ENCODE measurements at regions not wholly inside any gene's neighbourhood (a gene's known extent, or its start where the extent isn't known, plus 50 kb on each side); places are given as distances from the start of the nearest gene placed in this dataset.

DNA sequence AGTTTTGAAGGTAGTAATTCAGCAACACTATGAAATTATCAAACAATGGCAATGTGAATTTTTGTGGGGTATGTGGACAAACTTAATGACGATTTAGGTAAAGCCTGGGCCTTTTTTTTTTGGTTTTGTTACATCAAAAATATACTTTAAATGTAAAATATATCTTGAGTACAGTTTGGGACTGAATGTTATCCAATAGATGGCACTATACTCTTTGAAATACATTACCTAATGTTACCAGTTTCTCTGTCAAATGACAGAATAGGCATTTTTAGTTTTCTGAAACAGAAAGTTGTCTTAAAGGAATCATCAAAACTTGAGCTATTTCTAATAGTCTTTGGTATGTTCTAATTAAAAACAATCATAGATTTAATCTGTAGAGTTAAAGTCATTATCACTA is 1651.9 kb downstream of the C4orf33 start:
- no peaks in the 10 kb centered on the region for H3K79me2 ChIP-seq (replicated peaks; ENCODE audit: insufficient read depth, low read length)
- no peak overlapping the region for H2AFZ ChIP-seq (ENCODE audit: low read depth, low read length)
- H3K36me3 ChIP-seq (ENCODE audit: insufficient read depth, low read length): no peaks in the 10 kb centered on the region
- no peak overlapping the region for H3K4me2 ChIP-seq (ENCODE audit: low read length)
- H3F3A ChIP-seq (ENCODE audit: insufficient read depth, low read length, poor library complexity, severe bottlenecking): no peaks in the 10 kb centered on the region
- H3K9ac ChIP-seq (ENCODE audit: low read length): no peak overlapping the region
- no peaks in the 10 kb centered on the region for H3K9me3 ChIP-seq (ENCODE audit: low read length)
- TF ChIP-seq EP300 (conservative IDR thresholded peaks at IDR 0.05; ENCODE audit: poor library complexity, severe bottlenecking) (no peak), POLR2AphosphoS5 (IDR thresholded peaks at IDR 0.05) (no peak), RAD21 (conservative IDR thresholded peaks at IDR 0.05) (peak; percentile 76), MXI1 (conservative IDR thresholded peaks at IDR 0.05; ENCODE audit: poor library complexity, severe bottlenecking) (no peak), TAF1 (IDR thresholded peaks at IDR 0.05; ENCODE audit: low read depth) (no peak), SMC3 (conservative IDR thresholded peaks at IDR 0.05; ENCODE audit: poor library complexity) (peak; percentile 67), EZH2 (IDR thresholded peaks at IDR 0.05; ENCODE audit: borderline replicate concordance, insufficient read depth, low read length, poor library complexity, severe bottlenecking) (no peak)
- TF ChIP-seq, protein P1, sequence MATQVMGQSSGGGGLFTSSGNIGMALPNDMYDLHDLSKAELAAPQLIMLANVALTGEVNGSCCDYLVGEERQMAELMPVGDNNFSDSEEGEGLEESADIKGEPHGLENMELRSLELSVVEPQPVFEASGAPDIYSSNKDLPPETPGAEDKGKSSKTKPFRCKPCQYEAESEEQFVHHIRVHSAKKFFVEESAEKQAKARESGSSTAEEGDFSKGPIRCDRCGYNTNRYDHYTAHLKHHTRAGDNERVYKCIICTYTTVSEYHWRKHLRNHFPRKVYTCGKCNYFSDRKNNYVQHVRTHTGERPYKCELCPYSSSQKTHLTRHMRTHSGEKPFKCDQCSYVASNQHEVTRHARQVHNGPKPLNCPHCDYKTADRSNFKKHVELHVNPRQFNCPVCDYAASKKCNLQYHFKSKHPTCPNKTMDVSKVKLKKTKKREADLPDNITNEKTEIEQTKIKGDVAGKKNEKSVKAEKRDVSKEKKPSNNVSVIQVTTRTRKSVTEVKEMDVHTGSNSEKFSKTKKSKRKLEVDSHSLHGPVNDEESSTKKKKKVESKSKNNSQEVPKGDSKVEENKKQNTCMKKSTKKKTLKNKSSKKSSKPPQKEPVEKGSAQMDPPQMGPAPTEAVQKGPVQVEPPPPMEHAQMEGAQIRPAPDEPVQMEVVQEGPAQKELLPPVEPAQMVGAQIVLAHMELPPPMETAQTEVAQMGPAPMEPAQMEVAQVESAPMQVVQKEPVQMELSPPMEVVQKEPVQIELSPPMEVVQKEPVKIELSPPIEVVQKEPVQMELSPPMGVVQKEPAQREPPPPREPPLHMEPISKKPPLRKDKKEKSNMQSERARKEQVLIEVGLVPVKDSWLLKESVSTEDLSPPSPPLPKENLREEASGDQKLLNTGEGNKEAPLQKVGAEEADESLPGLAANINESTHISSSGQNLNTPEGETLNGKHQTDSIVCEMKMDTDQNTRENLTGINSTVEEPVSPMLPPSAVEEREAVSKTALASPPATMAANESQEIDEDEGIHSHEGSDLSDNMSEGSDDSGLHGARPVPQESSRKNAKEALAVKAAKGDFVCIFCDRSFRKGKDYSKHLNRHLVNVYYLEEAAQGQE (IDR thresholded peaks at IDR 0.05; ENCODE audit: borderline replicate concordance): no peak
- TF ChIP-seq, protein P2, sequence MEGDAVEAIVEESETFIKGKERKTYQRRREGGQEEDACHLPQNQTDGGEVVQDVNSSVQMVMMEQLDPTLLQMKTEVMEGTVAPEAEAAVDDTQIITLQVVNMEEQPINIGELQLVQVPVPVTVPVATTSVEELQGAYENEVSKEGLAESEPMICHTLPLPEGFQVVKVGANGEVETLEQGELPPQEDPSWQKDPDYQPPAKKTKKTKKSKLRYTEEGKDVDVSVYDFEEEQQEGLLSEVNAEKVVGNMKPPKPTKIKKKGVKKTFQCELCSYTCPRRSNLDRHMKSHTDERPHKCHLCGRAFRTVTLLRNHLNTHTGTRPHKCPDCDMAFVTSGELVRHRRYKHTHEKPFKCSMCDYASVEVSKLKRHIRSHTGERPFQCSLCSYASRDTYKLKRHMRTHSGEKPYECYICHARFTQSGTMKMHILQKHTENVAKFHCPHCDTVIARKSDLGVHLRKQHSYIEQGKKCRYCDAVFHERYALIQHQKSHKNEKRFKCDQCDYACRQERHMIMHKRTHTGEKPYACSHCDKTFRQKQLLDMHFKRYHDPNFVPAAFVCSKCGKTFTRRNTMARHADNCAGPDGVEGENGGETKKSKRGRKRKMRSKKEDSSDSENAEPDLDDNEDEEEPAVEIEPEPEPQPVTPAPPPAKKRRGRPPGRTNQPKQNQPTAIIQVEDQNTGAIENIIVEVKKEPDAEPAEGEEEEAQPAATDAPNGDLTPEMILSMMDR (IDR thresholded peaks at IDR 0.05; ENCODE audit: poor library complexity, severe bottlenecking): peak; percentile 72
- H3K4me3 ChIP-seq (ENCODE audit: low read length): no peak overlapping the region
- no peaks in the 10 kb centered on the region for H4K20me1 ChIP-seq (ENCODE audit: insufficient read depth)
- no peaks in the 10 kb centered on the region for H3K27me3 ChIP-seq (ENCODE audit: insufficient read depth, low read depth, low read length)
- H3K27ac ChIP-seq (ENCODE audit: low read length): no peak overlapping the region
- H3K9me2 ChIP-seq (ENCODE audit: insufficient read depth, low read length): no peaks in the 10 kb centered on the region

DNA sequence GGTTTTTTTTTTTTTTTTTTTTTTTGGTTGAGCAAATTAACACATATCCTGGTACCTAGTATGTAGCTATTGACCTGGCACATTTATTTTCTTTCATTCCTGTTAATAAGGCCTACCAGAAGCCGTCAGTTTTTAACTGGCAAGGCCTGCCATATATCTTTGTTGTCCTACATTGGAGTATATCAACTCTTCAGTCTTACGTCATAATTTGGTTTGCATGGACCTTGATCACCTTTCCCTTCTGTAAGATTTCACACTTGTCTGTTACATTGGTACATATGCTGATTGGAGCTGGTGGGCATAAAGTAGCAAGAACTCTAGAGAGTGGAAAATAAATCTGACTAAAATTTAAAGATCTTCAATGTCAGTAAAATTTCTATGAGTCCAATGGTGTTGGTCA is 1658.0 kb downstream of the C4orf33 start:
- Histone ChIP-seq H3K9me3 (ENCODE audit: low read length) (no peaks in the 10 kb centered on the region), H3K4me2 (ENCODE audit: low read length) (no peak overlapping the region), H3K9me2 (ENCODE audit: insufficient read depth, low read length) (no peaks in the 10 kb centered on the region), H3K27ac (ENCODE audit: low read length) (no peak overlapping the region), H3F3A (ENCODE audit: insufficient read depth, low read length, poor library complexity, severe bottlenecking) (no peaks in the 10 kb centered on the region), H3K9ac (ENCODE audit: low read length) (no peak overlapping the region), H4K20me1 (ENCODE audit: insufficient read depth) (no peaks in the 10 kb centered on the region), H3K4me3 (ENCODE audit: low read length) (no peak overlapping the region), H3K27me3 (ENCODE audit: insufficient read depth, low read depth, low read length) (no peaks in the 10 kb centered on the region), H3K36me3 (ENCODE audit: insufficient read depth, low read length) (no peaks in the 10 kb centered on the region), H2AFZ (ENCODE audit: low read depth, low read length) (no peak overlapping the region), H3K79me2 (replicated peaks; ENCODE audit: insufficient read depth, low read length) (no peaks in the 10 kb centered on the region)
- TF ChIP-seq SMC3 (conservative IDR thresholded peaks at IDR 0.05; ENCODE audit: poor library complexity) (no peak), TAF1 (IDR thresholded peaks at IDR 0.05; ENCODE audit: low read depth) (no peak), POLR2AphosphoS5 (IDR thresholded peaks at IDR 0.05) (no peak), MXI1 (conservative IDR thresholded peaks at IDR 0.05; ENCODE audit: poor library complexity, severe bottlenecking) (no peak)

DNA sequence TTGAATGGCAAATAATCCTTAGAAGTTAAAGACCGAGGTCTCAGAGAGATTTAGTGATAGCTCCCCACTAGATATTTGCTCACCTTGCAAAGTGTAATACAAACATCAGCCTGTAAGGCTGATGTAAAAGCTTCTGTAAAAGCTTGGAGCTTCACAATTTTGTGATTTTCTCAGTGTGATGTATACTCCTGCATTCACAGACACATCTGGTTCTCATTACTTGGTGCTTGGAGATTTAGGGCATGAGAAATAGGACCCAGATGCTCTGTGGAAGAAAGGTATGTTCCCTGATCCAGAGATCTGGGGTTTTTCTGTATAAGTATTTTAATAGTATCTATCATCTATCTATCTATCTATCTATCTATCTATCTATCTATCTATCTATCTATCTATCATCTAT is 1664.3 kb downstream of the C4orf33 start:
- H3K9me3 ChIP-seq (ENCODE audit: low read length): no peaks in the 10 kb centered on the region
- no peak overlapping the region for H2AFZ ChIP-seq (ENCODE audit: low read depth, low read length)
- H3K4me2 ChIP-seq (ENCODE audit: low read length): no peak overlapping the region
- H4K20me1 ChIP-seq (ENCODE audit: insufficient read depth): no peaks in the 10 kb centered on the region
- no peaks in the 10 kb centered on the region for H3F3A ChIP-seq (ENCODE audit: insufficient read depth, low read length, poor library complexity, severe bottlenecking)
- no peaks in the 10 kb centered on the region for H3K27me3 ChIP-seq (ENCODE audit: insufficient read depth, low read depth, low read length)
- no peaks in the 10 kb centered on the region for H3K36me3 ChIP-seq (ENCODE audit: insufficient read depth, low read length)
- H3K79me2 ChIP-seq (replicated peaks; ENCODE audit: insufficient read depth, low read length): no peaks in the 10 kb centered on the region
- H3K9ac ChIP-seq (ENCODE audit: low read length): no peak overlapping the region
- H3K27ac ChIP-seq (ENCODE audit: low read length): no peak overlapping the region
- no peak for TF ChIP-seq SMC3 (conservative IDR thresholded peaks at IDR 0.05; ENCODE audit: poor library complexity)
- no peak for TF ChIP-seq EZH2 (IDR thresholded peaks at IDR 0.05; ENCODE audit: borderline replicate concordance, insufficient read depth, low read length, poor library complexity, severe bottlenecking)
- no peak for TF ChIP-seq POLR2AphosphoS5 (IDR thresholded peaks at IDR 0.05)
- TF ChIP-seq EP300 (conservative IDR thresholded peaks at IDR 0.05; ENCODE audit: poor library complexity, severe bottlenecking): no peak
- TF ChIP-seq MXI1 (conservative IDR thresholded peaks at IDR 0.05; ENCODE audit: poor library complexity, severe bottlenecking): no peak
- TF ChIP-seq TAF1 (IDR thresholded peaks at IDR 0.05; ENCODE audit: low read depth): no peak
- TF ChIP-seq, protein P2 (IDR thresholded peaks at IDR 0.05; ENCODE audit: poor library complexity, severe bottlenecking): no peak
- TF ChIP-seq, protein P1 (IDR thresholded peaks at IDR 0.05; ENCODE audit: borderline replicate concordance): no peak
- no peak overlapping the region for H3K4me3 ChIP-seq (ENCODE audit: low read length)
- H3K9me2 ChIP-seq (ENCODE audit: insufficient read depth, low read length): no peaks in the 10 kb centered on the region

Measured in neural cell (in vitro differentiated cells).